ENCODE measurements at regions not wholly inside any gene's neighbourhood (a gene's known extent, or its start where the extent isn't known, plus 50 kb on each side); places are given as distances from the start of the nearest gene placed in this dataset.

DNA sequence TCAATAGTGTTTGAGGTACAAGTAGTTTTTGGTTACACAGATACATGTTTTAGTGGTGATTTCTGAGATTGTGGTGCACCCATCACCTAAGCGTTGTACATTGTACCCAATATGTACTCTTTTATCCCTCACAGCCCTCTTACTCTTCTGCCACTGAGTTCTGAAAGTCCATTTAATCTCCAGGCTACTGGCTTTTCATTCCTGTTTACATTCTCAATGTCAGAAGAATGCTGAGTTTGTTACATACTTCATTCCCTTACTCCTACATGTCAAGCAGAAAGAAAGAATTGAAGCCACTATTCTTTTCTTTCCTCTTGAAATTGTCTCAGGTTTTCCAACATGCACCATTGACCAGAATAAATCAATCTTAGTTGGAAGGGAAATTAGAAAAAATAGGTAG lies 1565.9 kb downstream of the PLA2G4A start:
- TF ChIP-seq CEBPB (IDR thresholded peaks at IDR 0.05) (no peak), YY1 (IDR thresholded peaks at IDR 0.05; ENCODE audit: low read depth) (no peak), TCF12 (IDR thresholded peaks at IDR 0.05; ENCODE audit: low read depth) (no peak), EP300 (IDR thresholded peaks at IDR 0.05; ENCODE audit: borderline replicate concordance) (no peak), TEAD4 (IDR thresholded peaks at IDR 0.05) (no peak), TAF1 (IDR thresholded peaks at IDR 0.05; ENCODE audit: low read depth) (no peak), CREB1 (IDR thresholded peaks at IDR 0.05; ENCODE audit: low read depth) (no peak), EGR1 (IDR thresholded peaks at IDR 0.05) (no peak), NFIC (IDR thresholded peaks at IDR 0.05) (no peak), RAD21 (IDR thresholded peaks at IDR 0.05; ENCODE audit: low read depth) (no peak), FOXM1 (IDR thresholded peaks at IDR 0.05; ENCODE audit: borderline replicate concordance, low read depth) (no peak), ZBTB7A (IDR thresholded peaks at IDR 0.05; ENCODE audit: low read depth) (no peak)
- TF ChIP-seq, protein P1, sequence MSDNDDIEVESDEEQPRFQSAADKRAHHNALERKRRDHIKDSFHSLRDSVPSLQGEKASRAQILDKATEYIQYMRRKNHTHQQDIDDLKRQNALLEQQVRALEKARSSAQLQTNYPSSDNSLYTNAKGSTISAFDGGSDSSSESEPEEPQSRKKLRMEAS (IDR thresholded peaks at IDR 0.05), result no peak
- TF ChIP-seq, protein P2, sequence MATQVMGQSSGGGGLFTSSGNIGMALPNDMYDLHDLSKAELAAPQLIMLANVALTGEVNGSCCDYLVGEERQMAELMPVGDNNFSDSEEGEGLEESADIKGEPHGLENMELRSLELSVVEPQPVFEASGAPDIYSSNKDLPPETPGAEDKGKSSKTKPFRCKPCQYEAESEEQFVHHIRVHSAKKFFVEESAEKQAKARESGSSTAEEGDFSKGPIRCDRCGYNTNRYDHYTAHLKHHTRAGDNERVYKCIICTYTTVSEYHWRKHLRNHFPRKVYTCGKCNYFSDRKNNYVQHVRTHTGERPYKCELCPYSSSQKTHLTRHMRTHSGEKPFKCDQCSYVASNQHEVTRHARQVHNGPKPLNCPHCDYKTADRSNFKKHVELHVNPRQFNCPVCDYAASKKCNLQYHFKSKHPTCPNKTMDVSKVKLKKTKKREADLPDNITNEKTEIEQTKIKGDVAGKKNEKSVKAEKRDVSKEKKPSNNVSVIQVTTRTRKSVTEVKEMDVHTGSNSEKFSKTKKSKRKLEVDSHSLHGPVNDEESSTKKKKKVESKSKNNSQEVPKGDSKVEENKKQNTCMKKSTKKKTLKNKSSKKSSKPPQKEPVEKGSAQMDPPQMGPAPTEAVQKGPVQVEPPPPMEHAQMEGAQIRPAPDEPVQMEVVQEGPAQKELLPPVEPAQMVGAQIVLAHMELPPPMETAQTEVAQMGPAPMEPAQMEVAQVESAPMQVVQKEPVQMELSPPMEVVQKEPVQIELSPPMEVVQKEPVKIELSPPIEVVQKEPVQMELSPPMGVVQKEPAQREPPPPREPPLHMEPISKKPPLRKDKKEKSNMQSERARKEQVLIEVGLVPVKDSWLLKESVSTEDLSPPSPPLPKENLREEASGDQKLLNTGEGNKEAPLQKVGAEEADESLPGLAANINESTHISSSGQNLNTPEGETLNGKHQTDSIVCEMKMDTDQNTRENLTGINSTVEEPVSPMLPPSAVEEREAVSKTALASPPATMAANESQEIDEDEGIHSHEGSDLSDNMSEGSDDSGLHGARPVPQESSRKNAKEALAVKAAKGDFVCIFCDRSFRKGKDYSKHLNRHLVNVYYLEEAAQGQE (IDR thresholded peaks at IDR 0.05; ENCODE audit: low read depth), result no peak

DNA sequence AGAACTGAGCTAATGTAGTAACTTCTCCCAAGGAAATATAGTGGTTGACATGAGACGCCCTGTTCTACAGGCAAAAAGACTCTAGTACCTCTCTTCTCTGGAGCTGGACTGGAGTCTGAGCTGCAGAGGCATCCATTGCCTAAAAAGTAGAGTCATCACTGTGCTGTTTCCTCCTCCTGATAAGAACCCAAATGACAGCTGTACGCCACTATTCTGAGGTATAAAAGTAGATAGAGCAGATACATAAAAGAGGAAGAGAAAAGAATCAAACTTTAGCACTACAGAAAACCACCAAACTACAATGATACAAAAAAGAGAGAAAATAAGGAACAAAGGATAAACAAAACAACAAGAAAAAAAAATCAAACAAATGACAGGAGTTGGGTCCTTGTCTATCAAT lies 1568.8 kb downstream of the PLA2G4A start:
- TF ChIP-seq, protein P1 (IDR thresholded peaks at IDR 0.05), result no peak
- TF ChIP-seq CEBPB (IDR thresholded peaks at IDR 0.05) (no peak), ZBTB7A (IDR thresholded peaks at IDR 0.05; ENCODE audit: low read depth) (no peak), RAD21 (IDR thresholded peaks at IDR 0.05; ENCODE audit: low read depth) (no peak), TEAD4 (IDR thresholded peaks at IDR 0.05) (no peak), CREB1 (IDR thresholded peaks at IDR 0.05; ENCODE audit: low read depth) (no peak), YY1 (IDR thresholded peaks at IDR 0.05; ENCODE audit: low read depth) (no peak), TAF1 (IDR thresholded peaks at IDR 0.05; ENCODE audit: low read depth) (no peak), EGR1 (IDR thresholded peaks at IDR 0.05) (no peak), NFIC (IDR thresholded peaks at IDR 0.05) (no peak), FOXM1 (IDR thresholded peaks at IDR 0.05; ENCODE audit: borderline replicate concordance, low read depth) (no peak), EP300 (IDR thresholded peaks at IDR 0.05; ENCODE audit: borderline replicate concordance) (no peak), TCF12 (IDR thresholded peaks at IDR 0.05; ENCODE audit: low read depth) (no peak)
- TF ChIP-seq, protein P2 (IDR thresholded peaks at IDR 0.05; ENCODE audit: low read depth), result no peak
- TF ChIP-seq, protein P3, sequence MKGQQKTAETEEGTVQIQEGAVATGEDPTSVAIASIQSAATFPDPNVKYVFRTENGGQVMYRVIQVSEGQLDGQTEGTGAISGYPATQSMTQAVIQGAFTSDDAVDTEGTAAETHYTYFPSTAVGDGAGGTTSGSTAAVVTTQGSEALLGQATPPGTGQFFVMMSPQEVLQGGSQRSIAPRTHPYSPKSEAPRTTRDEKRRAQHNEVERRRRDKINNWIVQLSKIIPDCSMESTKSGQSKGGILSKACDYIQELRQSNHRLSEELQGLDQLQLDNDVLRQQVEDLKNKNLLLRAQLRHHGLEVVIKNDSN (IDR thresholded peaks at IDR 0.05), result no peak

DNA sequence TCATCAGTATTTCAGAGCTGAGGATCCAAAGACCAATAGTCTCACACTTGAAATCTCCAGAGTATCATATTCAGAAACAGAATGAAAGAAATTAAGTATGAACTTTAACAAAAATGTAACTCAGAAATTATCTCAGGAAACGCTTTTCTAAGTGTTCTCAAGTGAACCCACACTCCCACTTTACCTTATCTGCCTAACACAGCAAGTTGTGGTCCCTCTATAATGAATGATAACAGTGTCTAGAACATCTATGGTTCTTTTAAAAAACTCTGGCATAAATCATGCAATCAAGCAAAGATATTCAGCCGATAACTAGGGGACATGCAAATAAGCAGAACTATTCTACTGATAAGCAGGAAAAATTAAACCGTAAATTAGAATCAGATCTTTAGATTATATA lies 1574.2 kb downstream of the PLA2G4A start:
- TF ChIP-seq EGR1 (IDR thresholded peaks at IDR 0.05) (no peak), TEAD4 (IDR thresholded peaks at IDR 0.05) (no peak), CEBPB (IDR thresholded peaks at IDR 0.05) (no peak), NFIC (IDR thresholded peaks at IDR 0.05) (no peak), ZBTB7A (IDR thresholded peaks at IDR 0.05; ENCODE audit: low read depth) (no peak), YY1 (IDR thresholded peaks at IDR 0.05; ENCODE audit: low read depth) (no peak), EP300 (IDR thresholded peaks at IDR 0.05; ENCODE audit: borderline replicate concordance) (no peak), TCF12 (IDR thresholded peaks at IDR 0.05; ENCODE audit: low read depth) (no peak), RAD21 (IDR thresholded peaks at IDR 0.05; ENCODE audit: low read depth) (no peak), TAF1 (IDR thresholded peaks at IDR 0.05; ENCODE audit: low read depth) (no peak), FOXM1 (IDR thresholded peaks at IDR 0.05; ENCODE audit: borderline replicate concordance, low read depth) (no peak), CREB1 (IDR thresholded peaks at IDR 0.05; ENCODE audit: low read depth) (no peak)
- TF ChIP-seq, protein P3 (IDR thresholded peaks at IDR 0.05), result no peak
- TF ChIP-seq, protein P1 (IDR thresholded peaks at IDR 0.05), result no peak
- TF ChIP-seq, protein P2 (IDR thresholded peaks at IDR 0.05; ENCODE audit: low read depth), result no peak

DNA sequence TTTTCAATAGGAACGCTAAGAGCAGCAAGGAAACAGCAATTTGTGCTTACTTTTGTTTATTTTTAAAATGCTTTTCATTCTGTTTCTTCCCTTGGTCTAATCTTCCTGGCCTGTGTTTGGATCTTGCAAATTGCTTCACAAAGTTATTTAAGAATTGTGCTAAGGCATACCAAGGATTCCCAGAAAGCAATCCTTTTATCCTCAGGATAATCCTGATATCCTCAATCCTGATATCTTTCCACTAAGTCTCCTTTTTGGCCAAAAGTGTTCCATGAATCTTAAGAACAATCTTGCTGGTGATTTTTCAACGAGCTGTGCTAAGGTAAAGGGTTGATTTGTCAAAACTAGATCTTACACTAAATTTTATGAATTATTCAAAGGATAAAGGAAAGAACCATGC lies 1577.9 kb downstream of the PLA2G4A start:
- TF ChIP-seq TAF1 (IDR thresholded peaks at IDR 0.05; ENCODE audit: low read depth) (no peak), TCF12 (IDR thresholded peaks at IDR 0.05; ENCODE audit: low read depth) (no peak), EGR1 (IDR thresholded peaks at IDR 0.05) (no peak), FOXM1 (IDR thresholded peaks at IDR 0.05; ENCODE audit: borderline replicate concordance, low read depth) (no peak), ZBTB7A (IDR thresholded peaks at IDR 0.05; ENCODE audit: low read depth) (no peak), CREB1 (IDR thresholded peaks at IDR 0.05; ENCODE audit: low read depth) (no peak), EP300 (IDR thresholded peaks at IDR 0.05; ENCODE audit: borderline replicate concordance) (no peak), NFIC (IDR thresholded peaks at IDR 0.05) (no peak), YY1 (IDR thresholded peaks at IDR 0.05; ENCODE audit: low read depth) (no peak), CEBPB (IDR thresholded peaks at IDR 0.05) (no peak), TEAD4 (IDR thresholded peaks at IDR 0.05) (no peak), RAD21 (IDR thresholded peaks at IDR 0.05; ENCODE audit: low read depth) (no peak)
- TF ChIP-seq, protein P2 (IDR thresholded peaks at IDR 0.05; ENCODE audit: low read depth), result no peak
- TF ChIP-seq, protein P1 (IDR thresholded peaks at IDR 0.05), result no peak
- TF ChIP-seq, protein P3 (IDR thresholded peaks at IDR 0.05), result no peak
